Left hindlimb (tissue), 1 donor: ENCODE measurements at regions not wholly inside any gene's neighbourhood (a gene's known extent, or its start where the extent isn't known, plus 50 kb on each side); places are given as distances from the start of the nearest gene placed in this dataset.
"Not testable (repeated sequence)": the region's sequence is repeated elsewhere in the genome, so short reads cannot be mapped to it uniquely, and the experiment has no call there.

Experiments
- DNase-seq: peaks from one replicate; pipeline ENCODE4 v3.0.0-alpha.2; 2018

DNA sequence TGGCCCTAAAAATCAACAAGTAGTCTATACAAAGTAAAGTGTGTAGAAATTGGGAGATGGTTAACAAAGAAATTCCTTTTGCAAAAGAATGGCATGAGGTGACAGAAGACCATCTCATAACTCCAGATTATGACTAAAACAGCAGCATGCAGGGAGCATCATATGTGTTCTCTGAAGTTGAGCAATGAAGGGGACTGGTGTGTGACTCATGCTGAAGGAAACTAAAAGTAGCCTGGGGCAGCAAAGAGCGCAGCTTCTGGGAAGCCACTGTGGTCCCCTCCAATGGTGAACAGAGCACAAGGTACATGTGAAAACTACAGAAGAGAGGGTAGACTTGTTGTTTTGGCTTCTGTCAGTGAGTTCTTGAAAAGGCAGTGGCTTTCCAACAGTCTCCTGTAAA is 133.4 kb downstream of the MACC1 start:
- DNase-seq: no peak

DNA sequence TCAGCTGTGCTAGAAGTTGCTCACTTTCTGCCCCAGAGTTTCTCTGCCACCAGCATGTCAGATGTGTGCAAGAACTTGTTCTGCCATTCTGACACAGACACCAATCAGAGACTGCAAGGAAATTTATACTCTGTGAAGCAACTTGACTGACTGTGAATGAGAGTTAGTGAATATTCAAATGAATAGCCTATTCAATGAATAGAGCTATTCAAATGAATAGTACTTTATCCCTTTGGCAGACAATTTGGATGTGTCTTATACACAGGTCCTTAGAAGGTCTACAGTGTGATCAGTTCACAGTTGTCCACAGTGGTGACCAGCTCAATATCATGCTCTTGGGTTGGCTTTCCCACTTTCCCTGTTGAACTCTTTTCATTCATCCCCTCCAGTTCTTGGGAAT is 138.1 kb downstream of the MACC1 start:
- no peak for DNase-seq

DNA sequence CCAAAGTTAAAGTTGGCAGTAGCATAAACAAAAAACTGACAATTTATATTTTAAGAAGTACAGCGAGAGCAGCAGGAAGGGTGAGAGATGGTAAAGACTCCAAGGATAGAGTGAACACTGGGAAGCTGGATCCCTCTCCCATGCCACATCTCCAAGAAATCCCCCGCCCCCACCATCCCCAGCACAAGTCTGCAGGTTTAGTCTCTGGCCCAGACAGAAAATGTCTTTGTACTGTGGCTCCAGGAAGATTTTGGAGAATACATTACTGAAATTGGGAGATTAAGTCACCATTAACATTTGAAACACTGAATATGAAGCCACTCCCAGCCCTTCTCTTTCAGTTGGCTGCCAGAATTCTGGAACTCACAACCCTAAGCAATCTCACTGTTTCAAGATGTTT is 140.3 kb downstream of the MACC1 start:
- DNase-seq: no peak

DNA sequence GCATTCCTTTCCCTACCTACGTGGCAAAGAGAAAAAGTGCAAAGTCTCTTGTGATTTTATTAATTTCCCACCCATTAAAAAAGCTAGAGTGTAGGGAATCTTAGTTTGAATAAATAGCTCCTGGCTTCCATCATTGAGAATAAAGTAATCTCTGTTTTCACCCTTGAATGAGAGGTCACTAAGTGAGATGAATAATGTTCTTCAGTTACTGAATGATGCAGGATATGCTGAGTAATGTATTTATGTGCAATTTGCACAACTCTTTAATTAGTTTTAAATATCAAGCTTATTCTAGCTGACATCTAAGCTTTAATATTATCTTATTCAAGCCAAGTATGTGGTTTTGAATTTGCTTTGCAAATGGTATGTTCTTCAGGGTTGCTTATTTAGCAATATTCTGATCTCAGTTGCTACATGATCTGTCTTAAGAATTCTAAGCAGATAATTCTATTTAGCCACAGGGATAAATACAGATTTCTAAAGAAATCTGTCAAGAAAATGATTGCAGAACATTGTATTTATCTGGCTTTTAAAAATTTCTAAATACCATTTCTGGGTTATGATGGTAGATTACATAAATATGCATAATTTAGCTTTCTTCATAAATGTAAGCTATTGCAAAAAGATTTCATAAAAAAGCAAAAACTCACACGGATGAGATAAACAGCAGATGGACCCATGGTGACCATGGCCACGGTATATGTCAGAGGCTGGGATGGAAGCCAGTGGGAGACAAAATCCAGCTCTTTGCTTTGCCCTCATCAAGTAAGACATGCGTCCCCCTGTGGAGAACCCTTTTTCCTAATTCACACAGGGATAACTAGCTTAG is 141.0 kb downstream of the MACC1 start:
- DNase-seq: no peak

DNA sequence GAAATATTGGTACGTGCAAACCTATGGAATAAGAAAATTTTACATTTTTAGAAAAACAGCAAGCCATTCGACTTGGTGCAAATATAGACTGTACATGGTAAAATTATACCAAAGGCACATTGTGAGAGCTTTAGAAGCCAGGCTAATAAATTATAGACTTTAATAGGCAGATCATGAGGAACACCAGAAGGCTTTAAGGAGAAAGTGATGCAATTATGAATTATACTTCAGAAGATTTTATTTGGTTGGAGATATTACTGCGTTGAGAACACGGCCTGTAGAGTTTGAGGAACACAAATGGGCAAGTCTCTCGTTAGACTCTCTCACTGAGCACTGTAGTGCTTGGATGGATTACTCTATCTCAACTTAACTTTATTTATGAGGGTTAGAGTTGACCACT is 141.7 kb downstream of the MACC1 start:
- DNase-seq: no peak

DNA sequence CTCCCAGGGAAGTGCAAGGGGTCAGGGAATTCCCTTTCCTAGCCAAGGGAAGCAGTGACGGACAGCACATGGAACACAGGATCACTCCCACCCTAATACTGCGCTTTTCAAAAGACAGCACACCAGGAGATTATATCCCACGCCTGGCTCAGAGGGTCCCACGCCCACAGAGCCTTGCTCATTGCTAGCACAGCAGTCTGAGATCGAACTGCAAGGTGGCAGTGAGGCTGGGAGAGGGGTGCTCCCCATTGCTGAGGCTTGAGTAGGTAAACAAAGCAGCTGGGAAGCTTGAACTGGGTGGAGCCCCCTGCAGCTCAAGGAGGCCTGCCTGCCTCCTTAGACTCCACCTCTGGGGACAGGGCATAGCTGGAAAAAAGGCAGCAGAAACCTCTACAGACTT is 149.2 kb downstream of the MACC1 start:
- DNase-seq: not testable (repeated sequence)

DNA sequence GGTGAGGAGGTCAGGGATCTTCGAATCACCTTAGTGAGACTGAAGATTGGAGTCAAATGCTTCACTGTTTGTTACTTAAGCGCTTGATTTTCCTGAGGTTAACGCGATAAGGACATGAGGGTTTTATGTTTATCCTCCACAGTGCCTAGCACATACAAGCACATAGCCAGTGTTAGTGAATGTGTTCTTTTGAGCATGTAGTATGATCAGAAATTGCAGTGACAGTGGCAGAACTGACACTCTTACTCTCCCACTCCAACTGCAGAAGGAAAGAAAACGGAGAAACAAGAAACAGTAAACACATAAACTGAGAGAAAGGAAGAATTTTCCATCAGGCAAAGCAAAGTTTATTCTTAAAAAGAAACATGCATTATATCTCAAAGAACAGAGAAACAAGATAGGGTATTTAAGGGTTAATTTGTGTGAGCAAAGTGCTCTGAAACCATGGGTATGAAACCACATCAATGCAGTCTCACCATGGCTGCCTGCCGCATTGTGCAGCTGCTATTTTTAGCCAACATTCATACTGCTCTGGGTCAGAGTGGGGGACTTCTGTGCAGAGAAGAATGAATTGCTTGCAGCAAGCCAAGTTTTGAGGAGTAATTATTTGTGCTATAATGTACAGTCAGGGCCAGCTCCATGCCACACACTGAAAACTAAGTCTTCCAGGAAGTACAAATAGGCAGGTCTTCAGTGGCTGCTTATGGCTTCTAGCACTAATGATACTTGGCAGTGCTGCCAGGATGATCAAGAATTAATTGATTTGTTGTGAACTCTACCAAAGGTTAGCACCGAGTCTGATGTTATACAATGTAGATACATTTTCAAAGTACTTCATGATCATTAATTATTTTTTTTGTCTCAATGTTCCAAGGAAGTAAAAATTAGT is 152.0 kb downstream of the MACC1 start:
- peak; percentile 64 for DNase-seq

DNA sequence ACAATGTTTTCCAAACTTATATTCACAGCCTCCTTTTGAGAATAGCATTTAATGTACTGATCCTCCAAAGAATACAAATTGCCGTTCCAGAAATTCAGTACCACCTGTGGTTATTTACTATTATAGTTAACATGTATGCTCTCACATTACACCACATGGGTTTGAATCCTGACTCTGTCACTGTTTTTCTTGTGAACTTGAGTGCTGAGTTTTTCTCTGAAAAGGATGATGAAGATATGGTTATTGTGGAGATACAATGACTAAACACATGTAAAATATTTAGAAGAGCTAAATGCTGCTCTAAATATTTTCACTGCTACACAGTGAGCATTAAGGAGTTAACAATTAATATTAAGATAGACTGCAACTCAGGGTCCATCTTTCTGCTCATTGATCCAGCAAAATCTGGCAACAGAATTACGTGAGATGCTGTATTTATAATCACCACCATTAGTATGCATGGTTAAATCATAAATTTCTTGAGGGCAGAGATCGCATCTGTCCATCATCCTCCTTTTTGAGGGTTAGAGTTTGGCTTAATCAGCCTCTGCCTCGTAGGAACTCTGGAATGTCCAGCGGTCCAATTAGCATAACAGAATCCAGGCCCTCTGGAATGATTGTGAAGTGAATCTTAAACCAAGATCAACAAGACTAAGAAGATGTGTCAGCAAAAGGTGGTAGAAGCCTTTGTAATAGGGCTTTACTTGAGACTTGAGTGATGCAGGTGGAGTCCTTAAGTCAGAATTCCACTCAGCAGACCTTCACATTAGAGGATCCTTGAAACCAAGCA is 152.8 kb downstream of the MACC1 start:
- DNase-seq: no peak

DNA sequence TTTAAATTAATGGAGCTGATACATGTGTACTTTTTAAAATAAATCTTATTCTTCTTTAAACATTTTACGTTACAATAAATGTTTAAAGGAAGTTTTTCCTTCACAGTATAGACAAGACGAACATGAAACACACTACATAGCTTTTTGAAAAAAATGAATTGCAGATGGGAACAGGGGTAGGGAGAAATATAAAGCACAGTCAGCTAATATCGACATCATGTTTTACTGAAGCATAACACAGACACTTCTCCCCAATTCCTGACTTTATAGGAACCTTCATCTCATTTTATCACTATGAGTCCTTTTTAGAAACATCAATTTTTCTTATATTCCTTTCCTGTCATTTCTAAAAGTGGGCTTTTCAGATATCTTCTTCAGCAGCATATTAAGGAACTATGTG is 153.5 kb downstream of the MACC1 start:
- DNase-seq: no peak

DNA sequence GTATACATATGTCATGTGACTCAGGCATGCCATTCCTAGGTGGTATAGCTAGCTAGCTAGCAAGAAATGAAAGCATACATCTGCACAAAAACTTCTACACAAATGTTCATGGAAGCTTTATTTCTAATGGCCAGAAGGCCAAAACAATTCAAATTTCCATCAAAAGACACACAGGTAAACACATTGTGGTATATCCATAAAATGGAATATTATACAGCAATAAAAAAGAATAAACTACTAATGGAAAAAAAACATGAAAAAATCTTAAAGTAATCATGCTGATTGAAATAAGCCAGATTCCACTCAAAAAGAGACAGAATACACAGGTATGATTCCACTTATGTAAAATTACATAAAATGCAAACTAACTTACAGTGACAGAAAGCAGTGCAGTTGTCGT is 154.3 kb downstream of the MACC1 start:
- no peak for DNase-seq

DNA sequence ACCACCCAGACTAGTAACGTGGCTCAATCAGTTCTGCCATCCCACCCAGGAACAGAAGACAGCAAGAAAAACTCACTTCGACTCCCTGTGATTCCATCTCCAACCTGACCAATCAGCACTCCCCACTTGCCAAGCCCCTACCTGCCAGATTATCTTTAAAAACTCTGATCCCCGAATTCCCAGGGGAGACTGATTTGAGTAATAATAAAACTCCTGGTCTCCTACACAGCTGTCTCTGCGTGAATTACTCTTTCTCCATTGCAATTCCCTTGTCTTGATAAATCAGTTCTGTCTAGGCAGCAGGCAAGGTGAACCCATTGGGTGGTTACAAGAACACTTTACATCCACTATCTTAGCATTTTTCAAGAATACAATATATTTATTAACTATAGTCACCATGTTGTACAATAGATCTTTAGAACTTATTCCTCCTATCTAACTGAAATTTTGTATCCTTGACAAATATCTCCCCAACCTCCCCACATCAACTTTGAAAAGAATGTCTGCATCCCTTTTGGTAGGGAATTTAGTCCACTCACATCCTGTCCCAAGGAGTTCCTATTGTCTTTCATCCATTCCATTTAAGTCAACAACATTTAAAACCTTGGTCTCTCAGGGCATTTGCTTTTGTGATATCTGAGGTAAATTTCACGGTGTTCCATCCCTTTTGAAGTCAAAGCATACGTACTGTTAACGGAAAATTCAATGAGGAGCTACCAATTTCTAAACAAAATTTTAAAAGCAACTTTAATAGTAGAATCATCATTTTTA is 163.7 kb downstream of the MACC1 start:
- no peak for DNase-seq

DNA sequence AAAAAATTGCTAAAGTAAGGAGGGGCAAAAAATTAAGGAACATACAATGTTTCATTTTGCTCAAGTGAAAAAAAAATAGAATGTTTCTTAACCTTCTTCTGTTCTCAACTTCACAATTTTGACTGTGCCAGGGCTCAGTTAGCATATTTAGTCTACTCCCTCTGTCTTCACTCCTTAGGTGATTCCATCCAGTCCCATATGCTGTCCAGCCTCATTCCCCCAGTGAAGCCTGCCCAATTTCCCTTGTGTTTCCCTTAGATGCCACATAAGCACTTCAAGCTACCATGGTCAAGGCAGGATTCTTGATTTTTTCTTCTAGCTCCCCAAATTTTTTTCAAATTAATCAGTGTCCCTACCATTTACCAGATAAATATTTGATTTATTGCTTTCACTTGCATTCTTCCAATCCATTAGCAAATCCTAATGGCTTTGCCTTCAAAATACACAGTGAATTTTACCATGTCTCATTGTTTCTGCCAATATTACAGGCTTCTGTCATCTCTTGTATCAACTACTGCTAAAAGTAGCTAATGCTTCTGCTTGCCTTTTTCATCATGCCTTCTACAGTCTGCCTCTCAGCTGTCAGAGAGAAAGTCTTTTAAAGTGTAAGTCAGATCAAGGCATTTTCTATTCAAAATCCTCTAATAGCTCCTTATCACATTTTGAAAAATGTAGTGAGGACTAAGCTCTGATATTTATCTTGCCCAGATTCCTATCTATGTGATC is 166.8 kb downstream of the MACC1 start:
- DNase-seq: no peak

DNA sequence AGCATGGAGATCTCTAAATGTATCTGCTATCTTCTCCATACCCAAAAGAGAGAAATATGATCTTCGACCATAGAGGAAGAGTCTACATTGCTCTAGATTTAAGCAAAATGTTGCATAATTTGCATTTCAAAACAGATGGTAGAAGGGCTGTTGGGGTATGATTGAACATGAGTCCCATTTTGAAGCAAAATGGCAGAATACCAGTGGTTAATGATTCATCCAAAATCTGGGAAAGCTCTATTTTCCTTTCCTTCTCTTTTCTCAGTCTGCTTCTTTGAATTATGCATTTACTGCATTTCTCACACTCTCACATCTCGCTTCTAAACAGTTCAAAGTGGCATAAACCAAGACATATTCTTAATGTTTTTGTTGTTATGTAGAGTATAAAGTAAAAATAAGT is 178.5 kb downstream of the MACC1 start:
- DNase-seq: no peak

DNA sequence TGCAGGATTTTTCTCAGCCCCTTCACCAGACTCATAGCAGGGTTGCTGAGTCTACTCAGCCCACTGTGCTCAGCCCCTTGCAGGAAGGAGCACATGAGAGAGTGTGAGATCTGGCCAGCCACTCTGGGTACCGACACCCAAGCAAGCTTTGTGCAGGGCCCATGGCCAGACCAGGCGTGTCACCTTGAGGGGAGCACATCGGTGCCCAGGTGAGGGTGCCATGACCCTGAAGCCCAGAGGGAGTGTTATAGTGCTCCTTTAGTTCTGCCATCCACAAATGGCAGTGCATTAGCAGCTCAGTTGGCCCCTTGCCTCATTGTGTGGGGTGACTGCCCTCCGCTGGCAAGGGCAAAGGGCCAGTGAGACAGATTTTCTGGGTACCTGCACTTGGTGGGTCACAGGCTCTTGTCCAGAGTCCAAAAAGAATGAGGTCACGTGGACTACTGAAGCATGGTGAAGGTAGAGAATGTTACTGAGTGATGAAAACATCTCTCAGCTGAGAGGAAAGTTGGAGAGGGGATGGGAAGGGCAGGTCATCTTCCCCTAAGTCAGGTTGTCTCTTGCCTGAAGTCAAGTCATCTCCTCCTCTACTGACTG is 181.8 kb downstream of the MACC1 start:
- DNase-seq: no peak

DNA sequence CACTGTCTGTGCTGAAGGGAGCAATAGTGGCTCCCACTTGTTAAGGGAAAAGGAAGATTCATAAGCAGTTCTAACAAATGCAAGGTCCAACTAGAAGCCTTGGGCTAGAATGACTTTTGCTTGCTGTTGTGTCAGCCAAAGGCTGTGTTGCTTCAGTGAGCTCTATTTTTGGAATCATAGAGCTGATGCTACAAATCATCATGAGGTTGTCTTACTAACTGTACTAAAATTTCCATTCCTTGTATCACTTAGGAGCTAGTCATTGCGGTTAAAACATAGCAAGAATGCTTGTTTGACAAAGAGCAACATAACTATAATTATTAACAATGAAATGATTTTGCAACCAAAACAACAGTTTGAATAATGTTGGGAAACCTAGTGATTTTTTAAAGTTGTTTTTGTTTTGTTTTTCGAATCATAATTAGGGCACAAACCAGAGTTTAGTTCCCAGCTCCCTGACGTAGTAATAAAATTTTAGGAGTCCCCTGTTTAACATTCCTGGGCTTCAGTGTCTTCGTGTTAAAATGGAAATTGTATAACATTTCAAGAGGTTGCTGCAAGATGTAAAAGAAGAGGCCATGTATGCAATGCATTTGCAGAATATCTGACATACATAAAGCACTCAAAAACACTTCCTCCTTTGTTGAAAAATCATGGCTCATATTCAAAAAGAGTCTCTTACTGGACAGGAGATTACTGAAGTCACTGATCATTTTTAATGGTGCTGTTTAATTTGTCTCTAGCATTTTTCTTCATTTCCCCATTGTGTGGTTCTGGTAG is 183.4 kb downstream of the MACC1 start:
- no peak for DNase-seq

DNA sequence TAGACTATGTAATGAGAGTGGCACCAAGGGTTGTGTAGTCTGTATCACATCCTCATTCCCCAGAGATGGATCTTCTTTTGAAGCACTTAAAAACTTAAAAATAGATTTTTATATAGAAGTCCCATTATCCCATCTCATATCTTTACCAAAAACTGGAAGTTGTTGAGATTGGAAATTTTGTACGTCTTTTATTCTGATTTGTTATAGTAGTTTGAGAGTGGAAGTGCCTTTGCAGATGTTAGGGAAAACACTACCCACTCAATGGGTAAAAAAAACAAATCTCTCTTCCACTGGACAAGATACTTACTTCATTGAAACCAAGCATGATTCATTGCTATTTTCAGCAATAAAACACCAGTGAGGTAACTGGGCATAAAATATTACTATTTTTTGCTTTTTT is 184.4 kb downstream of the MACC1 start:
- DNase-seq: no peak

DNA sequence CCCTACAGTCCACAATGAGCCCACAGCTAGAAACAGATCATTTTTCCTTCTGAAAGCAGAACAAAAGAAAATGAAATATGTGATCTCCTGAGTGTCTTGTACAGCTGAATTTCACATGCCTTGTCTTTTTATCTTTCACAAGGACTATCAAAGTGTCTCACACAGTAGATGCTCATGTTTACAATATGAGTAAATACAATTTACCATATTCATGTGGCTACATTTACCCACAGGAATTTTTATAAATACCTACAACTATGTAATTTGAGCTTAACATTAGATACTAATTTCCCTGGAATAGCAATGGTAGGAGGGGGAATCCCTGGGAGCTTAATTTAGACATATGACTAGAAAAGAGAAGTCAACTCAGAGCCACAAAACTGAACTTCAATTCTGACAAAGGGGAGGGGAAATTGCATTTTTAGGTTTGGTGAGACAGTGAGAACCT is 186.2 kb downstream of the MACC1 start:
- no peak for DNase-seq

DNA sequence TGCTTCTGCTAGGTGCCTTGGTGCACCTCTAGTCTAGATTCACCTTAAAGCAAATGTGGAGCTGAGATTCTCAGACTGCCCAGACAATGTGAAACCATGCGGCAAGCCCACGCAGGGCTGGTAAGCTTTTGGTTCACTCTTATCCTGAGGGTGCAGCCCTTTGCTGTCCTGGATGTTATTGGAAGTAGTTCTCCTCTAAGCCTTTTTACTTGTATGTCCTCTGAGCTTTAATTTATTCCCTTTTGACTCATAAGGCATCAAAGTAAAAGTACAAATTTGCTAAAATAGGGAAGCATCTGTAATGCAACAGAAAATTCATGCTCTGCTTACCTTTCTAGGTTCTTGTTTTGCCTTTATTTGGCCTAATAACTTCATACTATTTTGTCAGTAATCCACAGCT is 186.8 kb downstream of the MACC1 start:
- DNase-seq: no peak

DNA sequence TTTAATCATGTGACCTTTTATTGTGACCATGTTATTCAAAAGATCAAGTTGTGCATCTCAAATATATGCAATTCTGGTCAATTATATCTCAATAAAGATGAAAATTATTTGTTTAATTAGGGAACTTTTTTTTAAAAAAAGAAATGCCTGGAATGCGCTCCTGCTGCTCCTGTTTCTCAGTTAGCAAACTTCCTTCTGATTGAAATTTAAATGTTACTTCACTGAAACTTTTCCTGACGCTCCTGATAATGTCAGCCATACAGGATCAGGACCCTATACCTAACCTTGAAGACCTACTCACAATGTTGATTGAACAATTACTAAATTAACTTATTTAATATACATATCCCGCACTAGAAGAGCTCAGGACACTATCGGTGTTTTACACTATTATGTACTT is 190.4 kb downstream of the MACC1 start:
- no peak for DNase-seq

DNA sequence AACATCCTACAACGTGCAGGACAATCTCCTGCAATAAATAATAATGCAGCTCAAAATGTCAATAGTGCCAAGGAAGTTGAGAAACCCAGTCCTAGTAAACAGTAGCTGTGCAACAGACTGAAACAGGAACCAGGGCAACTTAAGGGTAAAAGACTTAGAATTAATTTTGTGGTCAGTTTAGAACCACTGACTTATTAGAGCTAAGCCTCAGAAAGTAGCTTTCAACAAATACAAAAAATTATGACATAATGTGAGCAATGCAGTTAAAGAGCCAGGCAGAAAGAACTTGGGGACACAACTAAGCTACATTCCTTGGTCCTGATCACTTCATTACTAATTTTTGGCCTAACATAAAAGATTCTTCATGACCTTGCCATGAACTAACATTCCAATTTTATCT is 195.4 kb downstream of the MACC1 start:
- DNase-seq: no peak

DNA sequence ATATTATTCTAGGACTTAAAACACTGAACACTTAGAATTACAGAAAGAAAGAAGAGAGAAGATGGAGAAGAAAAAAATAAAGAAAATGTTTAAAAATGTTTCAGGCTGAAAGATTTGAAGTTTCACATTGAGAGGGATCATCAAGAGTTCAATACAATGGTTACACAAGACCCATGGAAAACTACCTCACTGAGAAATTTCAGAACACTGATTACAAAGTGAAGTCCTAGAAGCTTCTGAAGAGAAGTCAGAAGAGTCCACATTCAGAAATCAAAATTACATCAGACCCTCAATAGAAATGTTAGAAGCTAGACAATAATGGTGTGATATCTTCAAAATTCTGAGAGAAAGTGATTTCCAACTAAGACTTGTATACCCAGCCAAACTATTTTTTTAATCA is 196.1 kb downstream of the MACC1 start:
- no peak for DNase-seq
